ENCODE measurements at regions not wholly inside any gene's neighbourhood (a gene's known extent, or its start where the extent isn't known, plus 50 kb on each side); places are given as distances from the start of the nearest gene placed in this dataset.

- ATAC-seq (no peak), DNase-seq (no peak)
- H3K4me3 ChIP-seq: no peak overlapping the region
- no peak for TF ChIP-seq CTCF (IDR thresholded peaks at IDR 0.05)
- no peaks in the 10 kb centered on the region for H3K9me3 ChIP-seq
- no peaks in the 10 kb centered on the region for H3K27me3 ChIP-seq (ENCODE audit: low read depth)
- H3K27ac ChIP-seq: no peak overlapping the region
- H3K4me1 ChIP-seq: no peaks in the 10 kb centered on the region
- H3K36me3 ChIP-seq: no peaks in the 10 kb centered on the region
- intact Hi-C loops (cut with DNase I): no loop called here
Measured at GRCh38 chr2:18871430-18871829, 282.1 kb upstream of the NT5C1B start.

- no peak for TF ChIP-seq CTCF (IDR thresholded peaks at IDR 0.05)
- Histone ChIP-seq H3K4me1 (no peaks in the 10 kb centered on the region), H3K27ac (no peak overlapping the region), H3K27me3 (ENCODE audit: low read depth) (no peaks in the 10 kb centered on the region), H3K4me3 (no peak overlapping the region), H3K9me3 (no peaks in the 10 kb centered on the region), H3K36me3 (no peaks in the 10 kb centered on the region)
- intact Hi-C loops (cut with DNase I): no loop called here
- DNase-seq: no peak
- no peak for ATAC-seq
Measured at GRCh38 chr2:18870307-18870706, 280.9 kb upstream of the NT5C1B start.

- no peaks in the 10 kb centered on the region for H3K4me1 ChIP-seq
- ATAC-seq: no peak
- DNase-seq: no peak
- no peak overlapping the region for H3K27ac ChIP-seq
- no peak overlapping the region for H3K4me3 ChIP-seq
- no peak for TF ChIP-seq CTCF (IDR thresholded peaks at IDR 0.05)
- no peaks in the 10 kb centered on the region for H3K9me3 ChIP-seq
- no peaks in the 10 kb centered on the region for H3K36me3 ChIP-seq
- intact Hi-C loops (cut with DNase I): no loop called here
- H3K27me3 ChIP-seq (ENCODE audit: low read depth): no peaks in the 10 kb centered on the region
Measured at GRCh38 chr2:18861951-18862350, 272.6 kb upstream of the NT5C1B start.

GRCh38 chr2:18860179-18860578 lies 270.8 kb upstream of the NT5C1B start:
- DNase-seq: no peak
- intact Hi-C loops (cut with DNase I): no loop called here
- no peak overlapping the region for H3K27ac ChIP-seq
- H3K4me3 ChIP-seq: no peak overlapping the region
- no peaks in the 10 kb centered on the region for H3K27me3 ChIP-seq (ENCODE audit: low read depth)
- TF ChIP-seq CTCF (IDR thresholded peaks at IDR 0.05): no peak
- H3K4me1 ChIP-seq: no peaks in the 10 kb centered on the region
- H3K36me3 ChIP-seq: no peaks in the 10 kb centered on the region
- ATAC-seq: no peak
- no peaks in the 10 kb centered on the region for H3K9me3 ChIP-seq

- no peaks in the 10 kb centered on the region for H3K27me3 ChIP-seq (ENCODE audit: low read depth)
- no peaks in the 10 kb centered on the region for H3K9me3 ChIP-seq
- no peaks in the 10 kb centered on the region for H3K36me3 ChIP-seq
- DNase-seq (no peak), ATAC-seq (no peak)
- TF ChIP-seq CTCF (IDR thresholded peaks at IDR 0.05): no peak
- H3K4me3 ChIP-seq: no peak overlapping the region
- intact Hi-C loops (cut with DNase I): no loop called here
- no peaks in the 10 kb centered on the region for H3K4me1 ChIP-seq
- no peak overlapping the region for H3K27ac ChIP-seq
Measured at GRCh38 chr2:18856765-18857164, 267.4 kb upstream of the NT5C1B start.

GRCh38 chr2:18855027-18855426 lies 265.7 kb upstream of the NT5C1B start:
- TF ChIP-seq CTCF (IDR thresholded peaks at IDR 0.05): peak; percentile 19
- DNase-seq: no peak
- no peak overlapping the region for H3K27ac ChIP-seq
- no peak for ATAC-seq
- no peaks in the 10 kb centered on the region for H3K4me1 ChIP-seq
- no peak overlapping the region for H3K4me3 ChIP-seq
- intact Hi-C loops (cut with DNase I): no loop called here
- no peaks in the 10 kb centered on the region for H3K27me3 ChIP-seq (ENCODE audit: low read depth)
- no peaks in the 10 kb centered on the region for H3K9me3 ChIP-seq
- no peaks in the 10 kb centered on the region for H3K36me3 ChIP-seq

Measured in lower lobe of right lung (tissue), 2 donors.